GM23338 (cell line): ENCODE measurements at regions not wholly inside any gene's neighbourhood (a gene's known extent, or its start where the extent isn't known, plus 50 kb on each side); places are given as distances from the start of the nearest gene placed in this dataset.

Experiments
- ATAC-seq: fragments of 200-7000 bp; cut with Tn5 transposase; 3 replicates; pipeline ENCODE4 v1.9.1; 2020
- DNase-seq: peaks from one replicate; pipeline ENCODE4 v3.0.0-alpha.2; 2015; ENCODE audit warnings: low spot score
- H2AFZ ChIP-seq: fragments of 200-600 bp; sonication (generic); 2 replicates; pipeline ENCODE4 v1.8.0; 2016; ENCODE audit warnings: antibody characterized with exemption, mild to moderate bottlenecking, moderate library complexity
- H3F3A ChIP-seq: fragments of 200-600 bp; sonication (generic); replicated peaks from 2 replicates; pipeline ENCODE4 v1.8.0; 2017; ENCODE audit warnings: antibody characterized with exemption, mixed run types, low read depth
- H3K27ac ChIP-seq: fragments of 200-600 bp; sonication (generic); 2 replicates; pipeline ENCODE4 v1.6.1; 2016; ENCODE audit warnings: low read depth
- H3K27me3 ChIP-seq: fragments of 200-600 bp; sonication (generic); 2 replicates; pipeline ENCODE4 v1.8.0; 2016; ENCODE audit warnings: mild to moderate bottlenecking, mixed run types, moderate library complexity; ENCODE audit not compliant: insufficient read depth
- H3K36me3 ChIP-seq: fragments of 200-600 bp; sonication (generic); 2 replicates; pipeline ENCODE4 v1.8.0; 2016; ENCODE audit warnings: mild to moderate bottlenecking; ENCODE audit not compliant: insufficient read depth
- H3K4me1 ChIP-seq: fragments of 200-600 bp; sonication (generic); 2 replicates; pipeline ENCODE4 v1.8.0; 2016; ENCODE audit warnings: mild to moderate bottlenecking, moderate library complexity; ENCODE audit not compliant: insufficient read depth
- H3K4me2 ChIP-seq: fragments of 200-600 bp; sonication (generic); 2 replicates; pipeline ENCODE4 v1.7.1; 2017; ENCODE audit warnings: mixed run types
- H3K4me3 ChIP-seq: fragments of 200-600 bp; sonication (generic); 2 replicates; pipeline ENCODE4 v1.6.1; 2016; ENCODE audit warnings: mixed run types
- H3K79me2 ChIP-seq: fragments of 200-600 bp; sonication (generic); replicated peaks from 2 replicates; pipeline ENCODE4 v1.8.0; 2017; ENCODE audit warnings: mild to moderate bottlenecking; ENCODE audit not compliant: insufficient read depth
- H3K9me2 ChIP-seq: fragments of 200-600 bp; sonication (generic); 2 replicates; pipeline ENCODE4 v1.8.0; 2017; ENCODE audit not compliant: insufficient read depth
- H4K20me1 ChIP-seq: fragments of 200-600 bp; sonication (generic); replicated peaks from 2 replicates; pipeline ENCODE4 v1.8.0; 2017; ENCODE audit warnings: mild to moderate bottlenecking; ENCODE audit not compliant: insufficient read depth
- H3K27ac Mint-ChIP-seq: 2 replicates; pipeline ENCODE4 v1.8.0; 2020; ENCODE audit warnings: inconsistent platforms, mild to moderate bottlenecking, moderate library complexity, mixed read lengths
- H3K27me3 Mint-ChIP-seq: 3 replicates; pipeline ENCODE4 v1.8.0; 2022; ENCODE audit warnings: low read depth, mild to moderate bottlenecking, moderate library complexity, mixed read lengths, inconsistent platforms; ENCODE audit not compliant: insufficient read depth, poor library complexity
- H3K36me3 Mint-ChIP-seq: 3 replicates; pipeline ENCODE4 v1.8.0; 2021; ENCODE audit warnings: low read depth, mild to moderate bottlenecking, inconsistent platforms, moderate library complexity, mixed read lengths
- H3K4me1 Mint-ChIP-seq: 3 replicates; pipeline ENCODE4 v1.8.0; 2020; ENCODE audit warnings: mild to moderate bottlenecking, inconsistent platforms, mixed read lengths
- H3K4me3 Mint-ChIP-seq: 3 replicates; pipeline ENCODE4 v1.8.0; 2021; ENCODE audit warnings: moderate library complexity, mild to moderate bottlenecking, inconsistent platforms, mixed read lengths
- H3K9me3 Mint-ChIP-seq: 3 replicates; pipeline ENCODE4 v1.8.0; 2020; ENCODE audit warnings: moderate library complexity, mild to moderate bottlenecking, inconsistent platforms, mixed read lengths
- CTCF ChIP-seq, 2 experiments: fragments of 200-600 bp in 1 of 2; sonication (generic) in 1 of 2; conservative IDR thresholded peaks; 2 replicates each; pipeline versions ENCODE4 v1.5.1 to v1.6.1; 2016 to 2017; ENCODE audit warnings: antibody characterized with exemption in 2 of 2, low read depth in 2 of 2, mild to moderate bottlenecking in 2 of 2, moderate library complexity in 1 of 2
- NANOG ChIP-seq: IDR thresholded peaks from 2 replicates; pipeline ENCODE4 v1.6.1; 2016; ENCODE audit warnings: antibody characterized with exemption, borderline replicate concordance
- REST ChIP-seq: IDR thresholded peaks from one replicate; pipeline ENCODE4 v1.6.1; 2018; ENCODE audit warnings: antibody characterized with exemption; ENCODE audit not compliant: unreplicated experiment
- ZNF114 ChIP-seq: fragments of 250-450 bp; sonication (Bioruptor Pico); IDR thresholded peaks from 2 replicates; pipeline ENCODE4 v1.5.0; 2020; ENCODE audit warnings: mild to moderate bottlenecking, moderate library complexity
- ZNF462 ChIP-seq: fragments of 250-450 bp; sonication (Bioruptor Pico); IDR thresholded peaks from 2 replicates; pipeline ENCODE4 v1.5.0; 2020; ENCODE audit warnings: mild to moderate bottlenecking, moderate library complexity

GRCh38 chrX:144259054-144259453 is 375.2 kb downstream of the UBE2NL start (continued):
- no peak for TF ChIP-seq ZNF462

GRCh38 chrX:144265641-144266040 is 381.8 kb downstream of the UBE2NL start:
- no peak for TF ChIP-seq REST
- TF ChIP-seq NANOG = no peak
- no peak for TF ChIP-seq ZNF114 (CRISPR knock-in tag)
- TF ChIP-seq CTCF (conservative IDR thresholded peaks at IDR 0.05; ENCODE audit: low read depth in 2 of 2) = no peak
- H3K4me1 Mint-ChIP-seq = no peaks in the 10 kb centered on the region
- Histone ChIP-seq H3K4me3 (no peak overlapping the region), H3F3A (no peaks in the 10 kb centered on the region), H3K27me3 (no peaks in the 10 kb centered on the region), H3K9me2 (no peaks in the 10 kb centered on the region), H4K20me1 (no peaks in the 10 kb centered on the region), H2AFZ (no peak overlapping the region), H3K4me1 (no peaks in the 10 kb centered on the region), H3K27ac (no peak overlapping the region), H3K36me3 (no peaks in the 10 kb centered on the region), H3K79me2 (no peaks in the 10 kb centered on the region), H3K4me2 (no peak overlapping the region)
- ATAC-seq (no peak), DNase-seq (no peak)
- H3K27ac Mint-ChIP-seq = no peak overlapping the region
- H3K4me3 Mint-ChIP-seq = no peak overlapping the region
- peaks cover 2% of the 10 kb centered on the region for H3K27me3 Mint-ChIP-seq
- H3K36me3 Mint-ChIP-seq = peaks cover 13% of the 10 kb centered on the region; the same call in 2 of the 3 replicates
- peaks cover 79% of the 10 kb centered on the region for H3K9me3 Mint-ChIP-seq
